HCT116 (cell line): ENCODE measurements at regions not wholly inside any gene's neighbourhood (a gene's known extent, or its start where the extent isn't known, plus 50 kb on each side); places are given as distances from the start of the nearest gene placed in this dataset.

Source experiments
- ATAC-seq: fragments of 200-7000 bp; cut with Tn5 transposase; 2 replicates; pipeline ENCODE4 v1.9.1; 2020; ENCODE audit warnings: mild to moderate bottlenecking, moderate library complexity
- BruUV-seq: library from RNA; stranded (reverse); fragments of 400-500 nt; replicated peaks from 2 replicates; lab custom pipeline; 2021; lab: Mats Ljungman, UMichigan
- CTCF ChIA-PET: fragments of 300-600 bp; sonication (Branson Sonifier 250); formaldehyde crosslinking; loops from one replicate; lab custom pipeline; 2021; ENCODE audit warnings: antibody characterized with exemption; lab: Charles Lee
- POLR2A ChIA-PET: fragments of 300-600, 350-600 bp; sonication (Branson Sonifier 250); formaldehyde crosslinking; loops from one replicate; lab custom pipeline; 2021; ENCODE audit warnings: antibody characterized with exemption; lab: Charles Lee
- RAD21 ChIA-PET, 2 experiments: fragments of 300-600 bp; sonication (Branson Sonifier 250); formaldehyde crosslinking; loops; one replicate each; lab custom pipeline; 2023; ENCODE audit warnings: low total read pairs in 2 of 2; ENCODE audit not compliant: uncharacterized antibody in 2 of 2, unreplicated experiment in 2 of 2, low non-redundant PET in 1 of 2; lab: Charles Lee
- DNase-seq: peaks from one replicate; pipeline ENCODE4 v3.0.0-alpha.2; 2010; ENCODE audit warnings: low read depth, low spot score
- H2AFZ ChIP-seq: fragments of 200-600 bp; shearing (Covaris generic), sonication (generic); 2 replicates; pipeline ENCODE4 v1.6.1; 2017; ENCODE audit warnings: low read depth, mixed run types, mixed read lengths, antibody characterized with exemption, low read length; ENCODE audit not compliant: poor library complexity, severe bottlenecking
- H3K27ac ChIP-seq: 2 replicates; pipeline ENCODE4 v1.5.1; 2012; ENCODE audit warnings: low read depth, low read length
- H3K27me3 ChIP-seq: fragments of 200-600 bp; sonication (generic); 2 replicates; pipeline ENCODE4 v1.6.1; 2016; ENCODE audit warnings: mixed run types, low read length, mixed read lengths; ENCODE audit not compliant: insufficient read depth
- H3K36me3 ChIP-seq, 2 experiments: fragments of 200-500 bp in 1 of 2; fragments of 200-600 bp in 1 of 2; sonication (Bioruptor generic) in 1 of 2; sonication (generic) in 1 of 2; 2 replicates each; pipeline versions ENCODE4 v1.5.1 to v1.6.1; 2014 to 2016; ENCODE audit warnings: low read length in 2 of 2, inconsistent platforms in 1 of 2, mixed read lengths in 1 of 2, mixed run types in 1 of 2; ENCODE audit not compliant: insufficient read depth in 2 of 2, control insufficient read depth in 1 of 2
- H3K4me1 ChIP-seq, 2 experiments: fragments of 200-600 bp in 1 of 2; sonication (generic) in 1 of 2; 2 replicates each; pipeline versions ENCODE4 v1.5.1 to v1.6.1; 2012 to 2017; ENCODE audit warnings: low read length in 2 of 2, inconsistent platforms in 1 of 2, mild to moderate bottlenecking in 1 of 2, mixed read lengths in 1 of 2, mixed run types in 1 of 2, moderate library complexity in 1 of 2; ENCODE audit not compliant: insufficient read depth in 2 of 2, control insufficient read depth in 1 of 2
- H3K4me2 ChIP-seq: fragments of 200-600 bp; sonication (generic); 2 replicates; pipeline ENCODE4 v1.6.1; 2017; ENCODE audit warnings: mixed run types, low read length, mixed read lengths
- H3K4me3 ChIP-seq, 2 experiments: fragments of 200-600 bp in 1 of 2; sonication (generic) in 1 of 2; replicated peaks in 1 of 2; 2 replicates each; pipeline ENCODE4 v1.5.1; 2011 to 2016; ENCODE audit warnings: low read length in 2 of 2, control low read depth in 1 of 2, low read depth in 1 of 2, mild to moderate bottlenecking in 1 of 2, mixed read lengths in 1 of 2, mixed run types in 1 of 2
- H3K79me2 ChIP-seq: fragments of 200-600 bp; sonication (generic); 2 replicates; pipeline ENCODE4 v1.6.1; 2017; ENCODE audit warnings: mild to moderate bottlenecking, mixed run types, low read length, moderate library complexity, mixed read lengths; ENCODE audit not compliant: insufficient read depth
- H3K9ac ChIP-seq: fragments of 200-600 bp; sonication (generic); 2 replicates; pipeline ENCODE4 v1.6.1; 2016; ENCODE audit warnings: low read length, mixed read lengths
- H3K9me2 ChIP-seq: fragments of 200-600 bp; sonication (generic), shearing (Covaris generic); 2 replicates; pipeline ENCODE4 v1.6.1; 2017; ENCODE audit warnings: mixed run types, mild to moderate bottlenecking, moderate library complexity; ENCODE audit not compliant: insufficient read depth
- H3K9me3 ChIP-seq, 2 experiments: fragments of 200-500 bp in 1 of 2; fragments of 200-600 bp in 1 of 2; sonication (Bioruptor generic) in 1 of 2; sonication (generic) in 1 of 2; 2 replicates each; pipeline ENCODE4 v1.6.1; 2014 to 2017; ENCODE audit warnings: low read length in 2 of 2, mixed read lengths in 2 of 2, inconsistent platforms in 1 of 2, low read depth in 1 of 2, mild to moderate bottlenecking in 1 of 2, mixed run types in 1 of 2, moderate library complexity in 1 of 2; ENCODE audit not compliant: control insufficient read depth in 1 of 2, insufficient read depth in 1 of 2
- H4K20me1 ChIP-seq: fragments of 200-600 bp; sonication (generic), shearing (Covaris generic); 2 replicates; pipeline ENCODE4 v1.6.1; 2017; ENCODE audit warnings: mixed run types, mild to moderate bottlenecking, moderate library complexity; ENCODE audit not compliant: insufficient read depth
- CEBPB ChIP-seq: IDR thresholded peaks from 2 replicates; pipeline ENCODE4 v1.6.1; 2012; ENCODE audit warnings: low read depth
- EZH2phosphoT487 ChIP-seq: fragments of 200-600 bp; IDR thresholded peaks from 2 replicates; pipeline ENCODE4 v1.6.1; 2018; ENCODE audit warnings: antibody characterized with exemption, borderline replicate concordance
- FOSL1 ChIP-seq: IDR thresholded peaks from 2 replicates; pipeline ENCODE4 v1.6.1; 2012; ENCODE audit warnings: low read depth
- POLR2A ChIP-seq: IDR thresholded peaks from 2 replicates; pipeline ENCODE4 v1.7.0; 2011; ENCODE audit warnings: borderline replicate concordance; ENCODE audit not compliant: insufficient read depth, insufficient read length; ENCODE audit errors: extremely low read depth
- POLR2AphosphoS5 ChIP-seq: IDR thresholded peaks from 2 replicates; pipeline ENCODE4 v1.6.1; 2011; ENCODE audit warnings: mild to moderate bottlenecking, low read depth, low read length, moderate library complexity
- RAD21 ChIP-seq: IDR thresholded peaks from 2 replicates; pipeline ENCODE4 v1.6.1; 2012; ENCODE audit warnings: low read depth, mild to moderate bottlenecking
- SP1 ChIP-seq: IDR thresholded peaks from 2 replicates; pipeline ENCODE4 v1.6.1; 2012; ENCODE audit warnings: low read depth
- SRF ChIP-seq: IDR thresholded peaks from 2 replicates; pipeline ENCODE4 v1.6.1; 2012; ENCODE audit warnings: low read depth
- ZNF274 ChIP-seq: fragments of 200-500 bp; sonication (Bioruptor generic); IDR thresholded peaks from 2 replicates; pipeline ENCODE4 v1.6.1; 2014; ENCODE audit warnings: mild to moderate bottlenecking, low read depth, low read length, inconsistent platforms
- intact Hi-C: fragments of 100-400 bp; cut with micrococcal nuclease; formaldehyde crosslinking; loops from 2 replicates; pipeline ENCODE4 v1.10.0; 2022
- TF ChIP-seq, protein P1 (sequence below): IDR thresholded peaks from 2 replicates; pipeline ENCODE4 v1.6.1; 2012
- TF ChIP-seq, protein P2 (sequence below): IDR thresholded peaks from 2 replicates; pipeline ENCODE4 v1.6.1; 2012

DNA sequence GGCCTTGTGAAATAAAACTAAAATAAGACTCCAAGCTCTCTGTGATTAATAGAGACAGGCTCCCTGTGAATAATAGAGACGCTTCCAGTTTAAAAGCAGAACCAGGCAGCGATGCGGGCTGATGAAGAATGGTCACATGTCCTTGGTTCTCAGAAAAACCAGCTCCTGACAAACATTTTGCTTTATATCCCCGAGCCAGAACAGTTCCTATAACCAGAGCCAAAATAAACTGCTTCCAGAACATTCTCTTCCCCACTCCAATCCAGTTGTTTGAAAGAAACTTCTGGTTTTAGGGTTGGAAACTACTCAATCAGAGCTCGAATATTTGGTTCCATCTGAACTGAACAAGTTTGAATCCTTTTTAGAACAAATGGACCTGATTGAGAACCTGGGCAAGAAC lies 213.7 kb downstream of the TSN start:
- RAD21 ChIA-PET = no interaction called here
- BruUV-seq = no TSS peak
- no peaks in the 10 kb centered on the region for H3K9me2 ChIP-seq
- intact Hi-C loops = no loop called here
- H3K4me3 ChIP-seq = no peak overlapping the region
- DNase-seq (no peak), ATAC-seq (no peak)
- no peak overlapping the region for H2AFZ ChIP-seq
- H3K9me3 ChIP-seq = no peaks in the 10 kb centered on the region
- no peaks in the 10 kb centered on the region for H3K79me2 ChIP-seq
- no peak overlapping the region for H3K4me2 ChIP-seq
- POLR2A ChIA-PET = no interaction called here
- H3K36me3 ChIP-seq = no peaks in the 10 kb centered on the region
- no peak overlapping the region for H3K27ac ChIP-seq
- no peaks in the 10 kb centered on the region for H3K4me1 ChIP-seq
- H4K20me1 ChIP-seq = no peaks in the 10 kb centered on the region
- CTCF ChIA-PET = interaction anchor here (2.0 kb wide), 1 partner anchor 71 kb away, joined by 6 read pairs; no protein-coding TSS in a partner anchor
- H3K9ac ChIP-seq = no peak overlapping the region
- TF ChIP-seq, protein P1, sequence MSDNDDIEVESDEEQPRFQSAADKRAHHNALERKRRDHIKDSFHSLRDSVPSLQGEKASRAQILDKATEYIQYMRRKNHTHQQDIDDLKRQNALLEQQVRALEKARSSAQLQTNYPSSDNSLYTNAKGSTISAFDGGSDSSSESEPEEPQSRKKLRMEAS = no peak
- TF ChIP-seq, protein P2, sequence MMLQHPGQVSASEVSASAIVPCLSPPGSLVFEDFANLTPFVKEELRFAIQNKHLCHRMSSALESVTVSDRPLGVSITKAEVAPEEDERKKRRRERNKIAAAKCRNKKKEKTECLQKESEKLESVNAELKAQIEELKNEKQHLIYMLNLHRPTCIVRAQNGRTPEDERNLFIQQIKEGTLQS = no peak
- TF ChIP-seq SRF (no peak), POLR2A (no peak), CEBPB (no peak), EZH2phosphoT487 (no peak), FOSL1 (no peak), POLR2AphosphoS5 (no peak), ZNF274 (no peak), RAD21 (no peak), SP1 (no peak)
- H3K27me3 ChIP-seq = peaks cover 44% of the 10 kb centered on the region
